H1 (cell line): ENCODE measurements at regions not wholly inside any gene's neighbourhood (a gene's known extent, or its start where the extent isn't known, plus 50 kb on each side); places are given as distances from the start of the nearest gene placed in this dataset.

Experiments used
- CHD1 ChIP-seq: IDR thresholded peaks from 2 replicates; pipeline ENCODE4 v1.6.1; 2012; ENCODE audit warnings: low read depth, low read length, improper control_type of control experiment
- CTCF ChIP-seq, 3 experiments: IDR thresholded peaks; 1 replicate in 2 of 3; 2 replicates in 1 of 3; pipeline versions ENCODE4 v1.5.1 to v1.6.1; 2011; ENCODE audit warnings: low read length in 3 of 3, mild to moderate bottlenecking in 3 of 3, inconsistent platforms in 2 of 3, low read depth in 1 of 3, moderate library complexity in 1 of 3; ENCODE audit not compliant: insufficient read depth in 1 of 3; ENCODE audit errors: control extremely low read depth in 1 of 3
- EGR1 ChIP-seq: IDR thresholded peaks from 2 replicates; pipeline ENCODE4 v1.6.1; 2011; ENCODE audit warnings: low read depth, low read length, borderline replicate concordance
- EP300 ChIP-seq, 2 experiments: IDR thresholded peaks; 1 replicate in 1 of 2; 2 replicates in 1 of 2; pipeline ENCODE4 v1.6.1; 2011 to 2012; ENCODE audit warnings: low read depth in 2 of 2, low read length in 2 of 2, mild to moderate bottlenecking in 2 of 2, borderline replicate concordance in 1 of 2, inconsistent platforms in 1 of 2, moderate library complexity in 1 of 2
- EZH2 ChIP-seq: fragments of 200-600 bp; sonication (generic); IDR thresholded peaks from 2 replicates; pipeline ENCODE4 v1.7.1; 2012; ENCODE audit warnings: low read depth, mild to moderate bottlenecking, moderate library complexity, low read length, inconsistent platforms; ENCODE audit not compliant: severe bottlenecking
- HDAC6 ChIP-seq: IDR thresholded peaks from one replicate; pipeline ENCODE4 v1.7.1; 2012; ENCODE audit warnings: low read depth, mild to moderate bottlenecking, inconsistent platforms, low read length, moderate library complexity
- POLR2A ChIP-seq, 2 experiments: IDR thresholded peaks; 1 replicate in 1 of 2; 2 replicates in 1 of 2; pipeline ENCODE4 v1.6.1; 2011; ENCODE audit warnings: low read depth in 2 of 2, low read length in 2 of 2, mild to moderate bottlenecking in 2 of 2; ENCODE audit errors: control extremely low read depth in 1 of 2
- POLR2AphosphoS5 ChIP-seq: IDR thresholded peaks from 2 replicates; pipeline ENCODE4 v1.6.1; 2011; ENCODE audit warnings: low read depth, low read length
- RAD21 ChIP-seq, 2 experiments: IDR thresholded peaks in 1 of 2; conservative IDR thresholded peaks in 1 of 2; 2 replicates each; pipeline ENCODE4 v1.6.1; 2011; ENCODE audit warnings: low read depth in 2 of 2, low read length in 2 of 2, improper control_type of control experiment in 1 of 2, inconsistent platforms in 1 of 2, mild to moderate bottlenecking in 1 of 2, moderate library complexity in 1 of 2
- SP1 ChIP-seq: IDR thresholded peaks from 2 replicates; pipeline ENCODE4 v1.6.1; 2011; ENCODE audit warnings: low read depth, low read length
- TCF12 ChIP-seq: IDR thresholded peaks from 2 replicates; pipeline ENCODE4 v1.6.1; 2011; ENCODE audit warnings: low read depth, mild to moderate bottlenecking, low read length
- YY1 ChIP-seq: IDR thresholded peaks from 2 replicates; pipeline ENCODE4 v1.6.1; 2011; ENCODE audit warnings: low read depth, mild to moderate bottlenecking, low read length
- TF ChIP-seq, protein P1 (sequence below): IDR thresholded peaks from 2 replicates; pipeline ENCODE4 v1.6.1; 2012; ENCODE audit warnings: inconsistent platforms

GRCh38 chr1:208763971-208764370, 519.8 kb upstream of the PLXNA2 start:
- TF ChIP-seq EZH2 = no peak
- no peak for TF ChIP-seq CTCF (IDR thresholded peaks at IDR 0.05; ENCODE audit: control extremely low read depth in 1 of 3, insufficient read depth in 1 of 3, low read depth in 1 of 3, low read length in 3 of 3)
- TF ChIP-seq EP300 (IDR thresholded peaks at IDR 0.05; ENCODE audit: borderline replicate concordance in 1 of 2, low read depth in 2 of 2, low read length in 2 of 2) = no peak
- TF ChIP-seq HDAC6 = no peak
- no peak for TF ChIP-seq CHD1
- no peak for TF ChIP-seq TCF12
- no peak for TF ChIP-seq POLR2AphosphoS5
- TF ChIP-seq EGR1 = no peak
- no peak for TF ChIP-seq YY1
- no peak for TF ChIP-seq POLR2A (IDR thresholded peaks at IDR 0.05; ENCODE audit: control extremely low read depth in 1 of 2, low read depth in 2 of 2, low read length in 2 of 2)
- TF ChIP-seq RAD21 (IDR thresholded peaks at IDR 0.05 in 1 of 2, conservative IDR thresholded peaks at IDR 0.05 in 1 of 2; ENCODE audit: low read depth in 2 of 2, low read length in 2 of 2) = no peak
- TF ChIP-seq, protein P1, sequence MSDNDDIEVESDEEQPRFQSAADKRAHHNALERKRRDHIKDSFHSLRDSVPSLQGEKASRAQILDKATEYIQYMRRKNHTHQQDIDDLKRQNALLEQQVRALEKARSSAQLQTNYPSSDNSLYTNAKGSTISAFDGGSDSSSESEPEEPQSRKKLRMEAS = no peak
- TF ChIP-seq SP1 = no peak
